Stimulated activated CD4-positive, alpha-beta T cell treated with anti-CD3 and anti-CD28 coated beads, Interleukin-12 subunit alpha, Interleukin-12 subunit beta, amount 100 ng/mL, for 48 hours (primary cell): ENCODE measurements at regions not wholly inside any gene's neighbourhood (a gene's known extent, or its start where the extent isn't known, plus 50 kb on each side); places are given as distances from the start of the nearest gene placed in this dataset.
A peak's percentile ranks its signal among the peaks of the same experiment; 100 is the strongest.

Experiments
- DNase-seq, 3 donors: peaks; one replicate each; pipeline ENCODE4 v3.0.0-alpha.2; 2020; ENCODE audit warnings: low read depth in 2 of 3, low spot score in 1 of 3

GRCh38 chr6:9428421-9429172 lies 986.3 kb downstream of the TFAP2A start:
- DNase-seq = no peak

DNA sequence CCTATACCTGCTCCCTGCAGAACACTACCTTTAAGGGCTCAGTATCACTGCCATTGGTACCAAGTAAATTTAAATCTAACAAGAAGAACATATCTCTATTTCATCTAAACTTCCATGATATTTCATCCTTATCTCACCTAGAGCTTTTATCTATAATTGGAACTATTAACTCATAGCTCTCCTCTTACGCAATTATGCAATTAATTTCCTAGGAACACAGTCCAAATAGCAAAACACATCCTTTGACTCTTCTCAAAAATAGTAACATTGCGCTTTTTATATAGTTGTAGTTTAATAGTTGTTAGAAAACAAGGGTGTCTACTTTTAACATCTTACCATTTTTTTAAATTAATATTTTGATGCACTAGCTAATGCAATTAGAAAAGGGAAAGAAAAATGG lies 986.8 kb upstream of the SLC35B3 start:
- DNase-seq = no peak

DNA sequence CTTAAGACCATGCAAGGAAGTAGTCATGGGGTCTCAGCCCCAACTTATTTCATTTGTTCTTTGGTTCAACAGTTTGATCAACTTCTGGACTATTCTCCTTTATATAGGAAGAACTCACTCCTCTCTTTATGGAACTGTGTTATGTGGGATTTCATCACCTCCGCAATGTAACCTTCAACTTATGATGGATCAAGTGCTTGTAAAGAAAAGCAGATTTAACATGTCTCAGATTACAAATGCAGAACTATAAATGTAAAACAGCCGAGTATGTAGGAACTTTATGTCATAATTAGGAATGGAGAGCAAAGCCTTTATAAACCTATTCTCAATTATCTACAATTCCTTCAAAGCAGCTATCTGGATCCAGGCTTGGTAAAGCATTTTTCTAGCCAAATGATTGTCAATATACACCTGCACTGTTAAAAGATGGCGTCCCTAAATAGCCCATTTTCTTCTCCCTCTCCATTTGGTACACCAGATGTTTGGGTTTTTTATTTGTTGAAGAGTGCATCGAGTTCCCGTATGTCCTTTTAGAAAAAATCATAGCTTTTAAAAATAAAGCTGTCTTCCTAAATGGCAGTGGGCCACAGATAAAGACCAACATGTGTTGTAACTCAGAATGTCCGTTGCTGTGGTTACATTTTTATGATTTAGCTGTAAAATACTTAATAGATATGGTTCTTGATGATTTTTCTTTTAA lies 985.1 kb upstream of the SLC35B3 start:
- DNase-seq = no peak

- DNase-seq = no peak
Measured at GRCh38 chr6:9417400-9417799, 982.1 kb upstream of the SLC35B3 start.

DNA sequence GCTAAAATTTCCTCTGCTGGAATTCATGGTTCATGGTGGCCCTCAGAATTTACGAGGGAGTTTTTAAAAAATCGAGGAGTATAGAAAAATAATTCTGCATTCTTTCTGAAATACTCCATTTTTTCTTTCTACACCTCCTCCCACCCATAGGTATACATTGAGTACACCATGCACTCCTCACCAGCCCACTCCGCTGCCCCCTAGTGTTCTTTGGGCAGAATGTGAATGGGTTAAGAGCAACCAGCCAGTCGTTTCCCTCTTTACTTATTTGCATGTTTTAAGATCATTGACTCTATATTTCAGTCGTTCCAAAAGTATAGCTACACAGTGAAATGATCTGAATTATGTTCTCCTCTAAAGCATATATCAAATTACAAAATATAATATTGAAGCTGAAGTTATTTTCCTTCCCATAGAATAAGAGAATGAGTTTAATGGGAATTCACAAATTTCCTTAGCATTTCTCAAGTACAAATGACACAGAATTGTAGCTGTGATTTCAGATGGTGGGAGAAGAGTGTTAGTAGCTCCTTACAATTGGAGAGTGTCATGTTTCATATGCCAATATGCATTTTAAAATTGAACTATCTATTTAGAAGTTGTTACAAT lies 977.7 kb upstream of the SLC35B3 start:
- DNase-seq = peak in 1 of 3 donors; percentile 3

DNA sequence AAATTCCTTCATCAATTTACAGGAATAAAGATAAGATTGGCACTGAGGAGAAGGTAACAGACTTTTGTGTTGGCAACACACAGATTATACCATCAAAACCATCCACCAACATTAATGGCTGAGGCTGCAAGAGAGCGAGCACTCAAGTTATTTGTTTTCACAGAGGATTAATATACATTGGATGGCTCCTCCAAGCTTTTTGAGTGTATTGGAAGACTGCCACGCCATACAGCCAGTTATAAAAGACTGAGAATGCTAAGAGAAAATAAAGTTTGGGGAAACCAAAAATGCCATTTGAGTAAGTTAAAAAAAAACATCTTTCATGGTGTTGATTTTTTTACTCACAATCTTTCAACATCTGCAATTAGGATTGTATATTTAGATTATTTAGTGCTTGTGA lies 973.8 kb upstream of the SLC35B3 start:
- DNase-seq = no peak

- no peak for DNase-seq
Measured at GRCh38 chr6:9408402-9409117, 973.2 kb upstream of the SLC35B3 start.

- no peak for DNase-seq
Measured at GRCh38 chr6:9405825-9406224, 970.5 kb upstream of the SLC35B3 start.

DNA sequence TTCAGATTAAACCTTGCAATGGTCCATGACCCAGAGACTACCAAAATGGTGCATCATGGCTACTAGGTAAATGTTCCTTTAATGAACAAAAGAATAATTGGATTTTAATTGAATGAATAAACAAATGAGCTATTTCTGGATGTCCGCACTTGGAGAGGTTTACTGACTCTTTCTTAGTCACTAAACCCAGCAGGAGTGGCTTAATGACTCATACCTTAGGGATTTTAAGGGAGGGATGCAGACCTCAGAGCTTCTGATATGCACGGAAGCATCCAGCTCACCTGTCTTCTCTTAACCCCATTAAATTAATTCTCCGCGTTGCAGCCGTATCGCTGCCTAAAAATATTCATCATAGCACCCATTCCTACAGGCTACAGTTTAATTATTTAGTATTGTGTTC lies 970.0 kb upstream of the SLC35B3 start:
- DNase-seq = no peak

DNA sequence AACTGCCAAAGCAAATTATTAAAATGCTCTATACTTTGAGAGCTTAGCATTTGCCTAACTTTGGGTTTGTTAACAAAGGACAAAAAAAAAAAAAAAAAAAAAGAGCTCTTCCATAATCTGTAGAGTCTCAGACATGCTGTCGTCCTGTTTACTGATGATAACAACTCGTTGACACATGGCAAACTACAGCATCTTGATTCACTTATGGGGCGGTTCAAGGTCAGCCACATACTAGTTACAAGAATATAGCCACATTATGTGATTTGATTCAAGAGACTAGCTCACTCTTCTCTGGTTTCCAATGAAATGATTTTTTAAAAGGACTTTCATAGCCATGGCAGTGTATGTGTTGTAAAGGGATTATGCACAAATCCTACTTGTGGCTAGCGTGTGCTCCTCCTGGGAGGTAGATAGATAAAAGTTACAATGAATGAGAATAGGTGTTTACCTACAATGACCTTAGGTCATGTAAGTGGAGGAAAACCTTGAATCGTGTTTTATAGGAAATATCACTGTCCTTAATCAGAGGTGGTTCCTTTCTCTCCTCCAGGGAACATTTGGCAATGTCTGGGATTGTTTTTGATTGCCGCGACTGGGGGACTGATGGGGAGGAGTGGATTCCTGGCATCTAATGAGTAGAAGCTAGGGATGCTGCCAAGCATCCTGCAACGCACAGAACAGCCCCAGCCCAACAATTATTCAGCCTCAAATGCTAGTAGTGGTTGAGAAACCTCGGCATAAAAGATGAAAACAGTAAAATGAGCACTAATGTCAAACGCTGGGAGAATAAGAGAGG lies 969.2 kb upstream of the SLC35B3 start:
- no peak for DNase-seq

GRCh38 chr6:9403736-9404135 lies 968.4 kb upstream of the SLC35B3 start:
- DNase-seq = no peak

- DNase-seq = no peak
Measured at GRCh38 chr6:9401960-9402359, 966.6 kb upstream of the SLC35B3 start.

- DNase-seq = no peak
Measured at GRCh38 chr6:9399916-9400315, 964.6 kb upstream of the SLC35B3 start.

GRCh38 chr6:9398767-9399373 lies 963.5 kb upstream of the SLC35B3 start:
- no peak for DNase-seq

DNA sequence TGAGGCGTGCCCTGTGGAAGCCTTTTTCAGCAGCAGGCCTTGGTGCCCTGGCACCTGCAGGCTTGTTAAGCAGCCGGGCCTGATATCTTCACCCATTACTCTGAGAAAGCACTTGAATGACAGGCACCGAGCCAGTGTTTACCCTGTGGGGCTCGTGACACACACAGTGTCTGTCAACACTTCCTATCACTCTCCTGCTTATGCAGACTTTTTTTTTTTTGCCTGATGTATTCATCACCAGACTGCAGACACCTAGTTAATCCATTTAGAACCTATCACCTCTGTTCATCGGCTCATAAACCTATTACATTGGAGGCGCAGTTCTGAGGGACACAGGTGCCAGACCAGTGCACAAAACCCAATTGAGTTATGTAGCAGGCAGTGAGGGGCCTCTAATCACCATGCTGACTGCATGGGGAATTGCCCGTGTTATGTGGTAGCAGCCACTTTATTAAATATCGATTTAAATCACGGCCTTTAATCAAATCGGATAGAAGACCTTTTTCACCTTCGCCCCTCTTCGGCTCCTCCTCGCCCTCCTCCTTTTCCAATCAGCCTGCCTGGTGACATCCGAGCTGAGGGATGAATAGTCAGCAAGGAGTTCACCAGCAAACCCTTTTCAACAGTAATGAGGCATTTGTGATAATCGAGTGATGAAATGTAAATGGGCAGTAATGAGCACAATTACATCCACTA lies 962.9 kb upstream of the SLC35B3 start:
- DNase-seq = no peak

DNA sequence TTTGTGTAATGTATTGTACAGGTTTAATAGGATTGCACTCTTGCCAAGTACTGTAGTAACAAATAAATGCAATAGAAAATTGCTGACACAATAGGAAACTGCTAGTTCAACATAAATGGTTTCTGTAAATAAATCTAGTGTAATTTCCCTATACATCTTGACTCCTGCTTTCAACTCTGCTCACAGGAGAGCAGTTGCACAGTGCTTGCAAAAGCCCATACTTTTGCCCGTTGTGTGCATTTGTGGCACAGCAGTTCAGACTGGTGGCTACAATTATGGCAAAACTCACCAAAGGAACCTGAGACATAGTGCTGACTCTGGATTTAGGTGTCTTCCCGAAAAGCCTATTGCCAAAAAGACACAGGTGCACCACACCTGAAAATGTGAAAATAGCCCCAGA lies 953.3 kb upstream of the SLC35B3 start:
- DNase-seq = no peak

DNA sequence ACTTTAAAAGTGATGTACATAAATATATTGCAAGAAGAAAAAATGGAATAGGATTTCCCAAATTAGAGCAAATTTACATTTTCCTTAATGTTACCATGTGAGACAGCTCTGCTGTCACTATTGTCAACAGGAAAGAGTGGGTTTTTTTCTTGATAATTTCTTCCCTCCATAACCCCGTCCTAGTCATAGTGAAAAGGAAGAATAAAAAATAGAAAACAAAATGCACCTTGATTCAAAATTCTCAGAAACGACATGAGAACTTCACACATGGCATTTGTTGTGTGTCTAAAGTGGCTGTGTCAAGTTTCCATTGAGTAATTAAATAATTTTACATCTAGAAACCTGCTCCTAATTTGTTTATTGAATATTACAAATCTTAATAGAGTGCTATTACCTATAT lies 945.2 kb upstream of the SLC35B3 start:
- DNase-seq = no peak

DNA sequence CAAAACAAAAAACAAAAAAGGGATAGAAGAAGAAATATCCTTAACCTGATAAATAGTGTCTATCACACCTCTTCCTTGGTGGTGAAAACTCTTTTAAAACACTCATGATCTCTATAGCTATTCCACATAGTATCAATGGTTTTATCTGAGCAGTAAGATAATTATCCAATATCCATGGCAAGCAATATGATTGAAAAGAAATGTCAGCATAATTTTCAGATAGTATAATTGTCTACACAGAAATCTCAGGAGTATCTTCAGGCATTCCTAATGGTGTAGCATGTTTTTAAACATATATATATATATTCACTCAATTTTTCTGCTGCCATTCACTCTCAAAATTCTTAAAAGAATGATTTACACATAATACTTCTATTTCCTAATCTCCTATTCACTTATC lies 938.0 kb upstream of the SLC35B3 start:
- no peak for DNase-seq

- DNase-seq = no peak
Measured at GRCh38 chr6:9370480-9370879, 935.1 kb upstream of the SLC35B3 start.

GRCh38 chr6:9365378-9365777 lies 930.0 kb upstream of the SLC35B3 start:
- DNase-seq = no peak
